OCI-LY7 (cell line): ENCODE measurements at regions not wholly inside any gene's neighbourhood (a gene's known extent, or its start where the extent isn't known, plus 50 kb on each side); places are given as distances from the start of the nearest gene placed in this dataset.

Experiments
- CTCF ChIP-seq: fragments of 200-600 bp; sonication (generic); conservative IDR thresholded peaks from 2 replicates; pipeline ENCODE4 v1.5.1; 2014; ENCODE audit warnings: mild to moderate bottlenecking, antibody characterized with exemption, low read length, moderate library complexity, mixed read lengths
- EZH2phosphoT487 ChIP-seq: fragments of 200-600 bp; sonication (generic); IDR thresholded peaks from 2 replicates; pipeline ENCODE4 v1.6.1; 2018; ENCODE audit warnings: low read depth, borderline replicate concordance, mild to moderate bottlenecking, mixed run types, antibody characterized with exemption, low read length, moderate library complexity, mixed read lengths

- no peak for TF ChIP-seq CTCF
- no peak for TF ChIP-seq EZH2phosphoT487
Observed at GRCh38 chr2:59713577-59713976, 839.9 kb downstream of the BCL11A start.
